ENCODE measurements at regions not wholly inside any gene's neighbourhood (a gene's known extent, or its start where the extent isn't known, plus 50 kb on each side); places are given as distances from the start of the nearest gene placed in this dataset.

DNA sequence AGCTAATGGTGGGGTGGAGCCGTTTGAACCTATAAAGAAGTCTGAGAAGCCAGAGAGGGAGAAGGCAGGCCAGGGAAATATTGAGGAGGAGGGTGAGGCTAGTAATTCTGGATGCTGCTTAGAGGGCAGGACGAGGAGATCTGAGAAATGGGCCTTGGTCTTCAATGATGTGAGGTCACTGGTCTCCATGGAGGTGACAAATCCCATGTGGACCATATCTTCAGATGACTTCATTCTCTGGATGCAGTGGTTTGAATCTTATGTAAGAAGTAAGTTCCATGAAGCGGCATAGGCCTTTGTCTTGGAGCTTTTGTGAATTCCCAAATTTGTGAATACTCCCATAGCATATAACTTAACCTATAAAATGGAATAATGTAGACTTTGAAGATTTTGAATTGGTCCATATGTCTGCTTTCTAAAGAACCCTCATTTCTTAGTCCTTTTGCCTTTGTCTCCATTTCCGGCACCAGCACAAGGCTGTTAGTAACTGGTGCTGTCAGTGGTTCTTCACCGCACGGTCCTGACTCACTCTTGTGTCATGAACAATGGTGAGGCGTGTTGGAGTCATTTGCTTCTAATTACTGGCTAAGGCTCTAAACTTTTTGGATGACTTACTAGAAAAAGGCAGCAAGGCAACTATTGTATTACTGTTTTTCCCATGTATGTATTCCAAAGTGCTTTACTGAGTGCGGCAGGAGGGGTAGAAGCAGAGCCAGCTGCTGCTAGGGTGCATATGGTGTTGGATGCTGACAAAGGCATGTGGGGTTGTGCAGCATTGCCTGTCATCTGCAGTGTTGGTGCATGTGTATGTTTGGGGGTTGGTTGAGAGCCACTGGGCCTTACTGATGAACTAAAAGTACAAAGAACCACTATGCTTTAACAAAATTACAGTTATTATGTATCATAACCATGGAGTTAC, 279.3 kb upstream of the C2CD4B start:
- H3K4me1 Mint-ChIP-seq (ENCODE audit: low read depth in 2 of 2): no peaks in the 10 kb centered on the region
- no peak overlapping the region for H3K4me3 Mint-ChIP-seq
- peaks cover 0 to 6% of the 10 kb centered on the region in 2 donors for H3K27me3 Mint-ChIP-seq
- H3K27ac Mint-ChIP-seq: no peak overlapping the region
- no peaks in the 10 kb centered on the region for H3K9me3 Mint-ChIP-seq
- H3K36me3 Mint-ChIP-seq: no peaks in the 10 kb centered on the region
- ATAC-seq (no peak), DNase-seq (ENCODE audit: low spot score) (no peak)

DNA sequence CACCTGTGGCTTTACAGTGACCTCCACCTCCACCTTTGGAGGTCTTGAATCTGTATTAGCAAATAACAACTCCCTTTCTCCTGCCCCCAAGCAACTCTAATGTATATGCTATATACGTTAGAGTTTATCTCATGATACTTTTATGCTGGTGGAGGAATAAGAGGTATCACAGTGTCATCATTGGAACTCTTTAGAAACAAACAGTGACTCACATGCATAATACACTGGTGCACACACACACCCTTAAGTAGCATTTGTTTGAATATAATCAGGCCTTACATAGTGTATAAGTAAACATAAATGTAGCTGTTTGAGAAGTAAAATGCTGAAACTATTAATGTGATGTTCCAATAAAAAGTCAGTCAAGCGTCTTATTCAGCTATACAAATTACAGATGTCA, 280.2 kb upstream of the C2CD4B start:
- H3K4me1 Mint-ChIP-seq (ENCODE audit: low read depth in 2 of 2): no peaks in the 10 kb centered on the region
- ATAC-seq (no peak), DNase-seq (ENCODE audit: low spot score) (no peak)
- H3K9me3 Mint-ChIP-seq: no peaks in the 10 kb centered on the region
- H3K36me3 Mint-ChIP-seq: no peaks in the 10 kb centered on the region
- no peak overlapping the region for H3K27ac Mint-ChIP-seq
- peaks cover 0 to 9% of the 10 kb centered on the region in 2 donors for H3K27me3 Mint-ChIP-seq
- no peak overlapping the region for H3K4me3 Mint-ChIP-seq

DNA sequence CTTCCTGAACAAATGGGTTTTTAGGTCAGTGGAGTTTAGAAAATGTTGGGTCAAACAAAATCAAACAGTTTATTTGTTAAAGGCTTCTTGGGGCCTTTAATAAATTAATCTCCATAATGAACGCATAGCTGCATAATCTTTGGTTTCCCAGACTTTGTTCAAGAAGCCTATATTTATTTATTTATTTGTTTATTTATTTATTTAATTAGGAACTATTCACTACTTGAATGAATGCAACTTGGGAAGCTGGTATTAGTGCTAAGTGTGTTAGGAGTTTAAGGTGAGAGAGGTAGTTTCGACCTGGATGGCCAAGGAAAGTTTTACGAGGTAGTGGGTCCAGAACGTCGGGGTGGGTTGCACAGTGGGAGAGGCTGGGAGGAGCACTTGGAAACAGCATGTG, 281.9 kb upstream of the C2CD4B start:
- Mint-ChIP-seq H3K27ac (no peak overlapping the region), H3K4me3 (no peak overlapping the region), H3K36me3 (no peaks in the 10 kb centered on the region), H3K27me3 (peaks cover 0 to 9% of the 10 kb centered on the region in 2 donors), H3K4me1 (ENCODE audit: low read depth in 2 of 2) (no peaks in the 10 kb centered on the region), H3K9me3 (no peaks in the 10 kb centered on the region)
- ATAC-seq: no peak
- DNase-seq (ENCODE audit: low spot score): no peak

DNA sequence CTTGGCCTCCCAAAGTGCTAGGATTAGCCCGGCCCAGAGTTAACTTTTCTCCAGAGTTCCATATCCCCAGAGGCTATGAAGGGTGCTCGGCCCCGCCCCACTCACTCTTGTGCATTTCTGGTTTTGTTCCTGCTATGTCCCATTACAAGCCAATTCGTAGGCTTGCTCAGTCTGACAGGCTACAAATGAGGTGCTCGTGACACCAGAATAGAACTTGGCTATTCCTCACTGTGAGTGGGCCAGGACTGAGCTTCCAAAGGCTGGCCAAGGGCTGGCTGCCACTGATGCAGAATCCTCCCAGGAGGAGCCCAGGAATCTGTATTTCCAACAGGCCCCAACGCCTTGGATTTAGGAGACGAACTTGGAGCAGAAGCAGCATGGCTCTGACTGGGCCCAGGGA, 282.7 kb upstream of the C2CD4B start:
- Mint-ChIP-seq H3K36me3 (no peaks in the 10 kb centered on the region), H3K4me1 (ENCODE audit: low read depth in 2 of 2) (no peaks in the 10 kb centered on the region), H3K27me3 (peaks cover 0 to 9% of the 10 kb centered on the region in 2 donors), H3K27ac (no peak overlapping the region), H3K4me3 (no peak overlapping the region), H3K9me3 (no peaks in the 10 kb centered on the region)
- no peak for DNase-seq (ENCODE audit: low spot score)
- no peak for ATAC-seq

DNA sequence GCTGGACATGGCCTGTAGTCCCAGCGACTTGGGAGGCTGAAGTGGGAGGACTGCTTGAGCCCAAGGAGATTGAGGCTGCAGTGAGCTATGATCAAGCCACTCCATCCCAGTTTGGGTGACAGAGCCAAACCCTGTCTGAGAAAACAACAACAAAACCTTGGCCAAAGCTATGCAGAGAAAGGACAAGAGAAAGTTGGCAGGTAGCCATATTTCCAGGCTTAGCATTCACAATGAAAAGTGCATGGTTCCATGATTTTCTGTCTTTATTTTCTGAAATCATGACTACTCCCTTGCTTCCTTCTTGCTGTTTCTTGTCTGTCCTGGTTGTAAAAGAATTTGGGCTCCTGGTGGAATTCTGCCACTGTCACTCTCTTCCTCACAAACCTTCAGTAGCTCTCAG, 284.6 kb upstream of the C2CD4B start:
- H3K36me3 Mint-ChIP-seq: no peaks in the 10 kb centered on the region
- ATAC-seq (no peak), DNase-seq (ENCODE audit: low spot score) (no peak)
- no peak overlapping the region for H3K4me3 Mint-ChIP-seq
- H3K9me3 Mint-ChIP-seq: no peaks in the 10 kb centered on the region
- peaks cover 0 to 9% of the 10 kb centered on the region in 2 donors for H3K27me3 Mint-ChIP-seq
- H3K27ac Mint-ChIP-seq: no peak overlapping the region
- no peaks in the 10 kb centered on the region for H3K4me1 Mint-ChIP-seq (ENCODE audit: low read depth in 2 of 2)

DNA sequence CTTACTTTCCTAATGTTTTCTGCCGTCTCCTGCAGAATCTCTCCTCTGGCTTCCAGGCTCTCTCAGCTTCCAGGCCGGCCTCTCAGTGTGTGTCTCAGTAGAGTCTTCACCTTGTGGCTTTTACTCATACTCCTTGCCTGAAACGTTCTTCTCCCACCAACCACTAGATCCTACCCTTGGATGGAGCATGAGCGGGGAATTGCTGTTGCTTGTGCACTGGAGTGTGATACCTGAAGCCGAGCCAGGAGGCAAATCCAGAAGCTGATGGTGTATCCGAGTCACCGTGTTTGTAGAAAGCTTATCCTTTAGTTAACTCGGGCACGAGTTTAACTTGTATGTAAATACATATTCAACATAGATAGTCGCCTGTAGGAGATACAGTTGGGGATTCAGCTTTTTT, 285.0 kb upstream of the C2CD4B start:
- peaks cover 0 to 9% of the 10 kb centered on the region in 2 donors for H3K27me3 Mint-ChIP-seq
- no peaks in the 10 kb centered on the region for H3K36me3 Mint-ChIP-seq
- DNase-seq (ENCODE audit: low spot score) (no peak), ATAC-seq (no peak)
- no peaks in the 10 kb centered on the region for H3K9me3 Mint-ChIP-seq
- H3K4me3 Mint-ChIP-seq: no peak overlapping the region
- H3K4me1 Mint-ChIP-seq (ENCODE audit: low read depth in 2 of 2): no peaks in the 10 kb centered on the region
- no peak overlapping the region for H3K27ac Mint-ChIP-seq

DNA sequence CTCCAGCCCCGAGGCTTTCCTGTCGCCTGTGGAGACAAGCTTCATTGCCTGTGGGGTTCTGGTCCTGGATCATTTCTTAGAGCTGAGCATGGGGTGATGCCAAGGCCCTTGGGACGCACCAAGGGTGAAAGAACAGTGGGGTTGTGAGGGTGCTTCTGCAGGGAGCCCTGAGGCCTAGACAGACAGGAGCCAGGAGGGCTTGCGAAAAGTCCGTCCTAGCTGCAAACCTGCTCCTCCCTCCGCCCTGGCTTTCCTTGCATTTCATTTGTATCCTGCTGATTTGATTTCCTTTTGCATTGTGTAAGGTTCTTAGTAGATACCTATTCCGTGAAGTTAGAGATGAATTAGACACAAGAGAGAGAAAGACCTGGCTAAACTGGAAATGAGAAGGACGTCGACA, 286.9 kb upstream of the C2CD4B start:
- ATAC-seq: no peak
- DNase-seq (ENCODE audit: low spot score): no peak
- peaks cover 0 to 9% of the 10 kb centered on the region in 2 donors for H3K27me3 Mint-ChIP-seq
- no peaks in the 10 kb centered on the region for H3K9me3 Mint-ChIP-seq
- H3K27ac Mint-ChIP-seq: no peak overlapping the region
- no peaks in the 10 kb centered on the region for H3K4me1 Mint-ChIP-seq (ENCODE audit: low read depth in 2 of 2)
- H3K36me3 Mint-ChIP-seq: no peaks in the 10 kb centered on the region
- no peak overlapping the region for H3K4me3 Mint-ChIP-seq

DNA sequence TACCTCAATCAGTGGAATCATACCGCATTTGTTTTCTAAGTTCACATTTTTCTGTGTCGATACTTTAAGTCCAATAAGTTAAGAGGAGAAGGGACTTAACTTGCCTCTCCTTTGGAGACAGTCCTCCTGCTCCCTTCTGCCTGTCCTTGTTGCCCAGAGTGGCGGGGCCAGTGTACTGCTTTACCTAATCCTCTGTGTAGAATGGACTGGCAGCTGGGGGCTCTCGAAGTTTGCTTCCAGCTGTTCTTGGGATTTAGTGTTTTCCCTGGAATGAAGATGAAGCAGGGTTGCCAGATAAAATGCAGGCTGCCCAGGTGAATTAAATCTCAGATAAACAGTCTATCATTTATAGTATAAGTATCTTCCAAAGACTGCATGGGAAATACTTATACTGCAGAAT, 287.6 kb upstream of the C2CD4B start:
- DNase-seq (ENCODE audit: low spot score) (no peak), ATAC-seq (no peak)
- Mint-ChIP-seq H3K9me3 (no peaks in the 10 kb centered on the region), H3K27ac (no peak overlapping the region), H3K4me1 (ENCODE audit: low read depth in 2 of 2) (no peaks in the 10 kb centered on the region), H3K4me3 (no peak overlapping the region), H3K36me3 (no peaks in the 10 kb centered on the region), H3K27me3 (peaks cover 0 to 9% of the 10 kb centered on the region in 2 donors)

DNA sequence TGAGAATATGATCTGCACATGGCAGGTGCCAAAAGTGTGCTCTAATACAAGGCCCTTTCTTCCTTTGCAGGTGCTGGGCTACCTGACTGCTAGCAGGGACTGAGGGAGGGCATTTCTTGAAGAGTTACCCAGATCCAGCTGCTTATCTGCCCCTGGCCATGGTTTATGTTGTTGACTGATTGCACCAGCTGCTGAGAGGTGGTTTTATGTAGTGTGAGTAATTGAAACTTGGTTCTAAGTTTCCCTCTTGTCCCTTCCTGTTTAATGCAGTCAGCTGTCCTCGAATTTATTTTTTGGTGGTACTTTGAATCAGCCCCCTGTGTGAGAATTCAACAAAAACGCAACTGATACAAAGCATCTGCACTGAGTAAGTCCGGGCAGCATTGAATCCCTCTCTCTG, 288.3 kb upstream of the C2CD4B start:
- no peak overlapping the region for H3K27ac Mint-ChIP-seq
- H3K27me3 Mint-ChIP-seq: peaks cover 0 to 7% of the 10 kb centered on the region in 2 donors
- H3K36me3 Mint-ChIP-seq: no peaks in the 10 kb centered on the region
- DNase-seq (ENCODE audit: low spot score) (no peak), ATAC-seq (no peak)
- no peaks in the 10 kb centered on the region for H3K9me3 Mint-ChIP-seq
- no peak overlapping the region for H3K4me3 Mint-ChIP-seq
- H3K4me1 Mint-ChIP-seq (ENCODE audit: low read depth in 2 of 2): no peaks in the 10 kb centered on the region

DNA sequence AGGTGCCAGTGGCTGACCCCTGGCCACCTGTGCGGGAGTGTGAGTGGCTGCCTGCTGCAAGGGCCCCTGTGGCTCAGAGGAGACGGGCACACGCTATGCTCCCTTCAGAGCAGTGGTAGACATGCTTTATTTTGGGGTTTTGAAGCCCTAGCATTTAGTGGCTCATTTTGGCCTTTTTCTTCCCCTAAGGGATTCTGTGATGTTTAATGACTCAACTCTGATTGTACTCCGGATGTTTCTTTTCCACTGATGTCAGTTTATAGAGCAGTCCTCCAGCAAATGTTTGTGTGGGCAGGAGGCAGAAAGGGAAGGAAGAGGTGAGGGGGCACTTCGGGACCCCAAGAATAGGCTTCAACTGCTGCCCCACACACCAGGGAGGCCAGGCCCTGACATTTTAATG, 288.9 kb upstream of the C2CD4B start:
- Mint-ChIP-seq H3K27me3 (peaks cover 0 to 3% of the 10 kb centered on the region in 2 donors), H3K4me3 (no peak overlapping the region), H3K27ac (no peak overlapping the region), H3K9me3 (no peaks in the 10 kb centered on the region), H3K4me1 (ENCODE audit: low read depth in 2 of 2) (no peaks in the 10 kb centered on the region), H3K36me3 (no peaks in the 10 kb centered on the region)
- no peak for DNase-seq (ENCODE audit: low spot score)
- no peak for ATAC-seq

DNA sequence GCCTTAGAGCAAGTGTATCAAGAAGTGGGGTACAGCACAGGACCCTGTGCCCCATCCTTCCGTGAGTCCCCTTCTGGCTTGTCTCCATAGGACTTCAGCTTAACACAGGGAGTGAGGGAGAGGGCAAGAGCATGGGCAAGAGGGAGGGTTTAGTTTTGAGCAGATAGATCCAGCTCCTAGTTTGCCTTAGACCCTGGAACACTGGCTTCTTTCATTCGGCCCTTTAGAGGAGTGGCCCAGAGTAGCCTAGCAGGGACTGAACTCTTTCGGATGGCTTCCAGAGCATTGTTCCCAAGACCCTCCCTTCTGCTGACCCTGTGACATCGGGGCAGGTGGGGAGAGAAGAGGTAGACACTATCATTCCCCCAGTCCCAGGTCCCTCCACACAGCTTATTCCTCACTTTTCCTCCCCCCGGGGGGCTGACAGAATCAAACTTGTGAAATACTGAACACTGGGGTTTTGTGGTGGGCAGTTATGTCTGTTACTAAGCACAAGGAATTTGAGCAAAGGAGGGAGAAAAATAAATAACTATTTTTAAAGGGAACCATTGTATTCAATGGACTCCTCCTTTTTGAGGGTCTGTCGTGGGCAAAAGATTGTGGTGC, 289.6 kb upstream of the C2CD4B start:
- no peaks in the 10 kb centered on the region for H3K4me1 Mint-ChIP-seq (ENCODE audit: low read depth in 2 of 2)
- no peaks in the 10 kb centered on the region for H3K9me3 Mint-ChIP-seq
- no peaks in the 10 kb centered on the region for H3K36me3 Mint-ChIP-seq
- H3K27ac Mint-ChIP-seq: no peak overlapping the region
- DNase-seq (ENCODE audit: low spot score): no peak
- H3K4me3 Mint-ChIP-seq: no peak overlapping the region
- H3K27me3 Mint-ChIP-seq: peaks cover 0 to 3% of the 10 kb centered on the region in 2 donors
- ATAC-seq: no peak

DNA sequence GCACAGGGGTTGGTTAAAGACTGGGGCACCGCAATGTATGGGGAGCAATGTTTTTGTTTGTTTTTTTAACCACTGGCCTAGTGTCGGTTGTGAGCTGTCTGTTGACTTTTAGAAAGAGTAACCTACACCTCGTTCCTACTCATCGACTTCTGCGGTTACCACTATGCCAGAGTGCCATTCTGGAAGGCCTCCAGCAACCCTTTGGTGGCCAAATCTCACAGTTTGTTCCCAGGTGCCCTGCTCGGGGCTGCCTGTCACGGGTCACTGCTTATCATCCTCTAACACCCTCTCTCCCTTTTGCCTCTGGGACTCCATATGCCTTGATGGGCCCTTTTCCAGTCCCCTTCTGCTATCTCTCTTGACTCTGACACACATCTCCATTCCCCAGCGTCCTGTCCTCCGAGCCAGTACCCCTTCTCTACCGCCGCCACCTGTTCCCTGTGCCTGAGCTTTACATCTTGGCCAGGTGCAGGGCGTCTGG, 290.4 kb upstream of the C2CD4B start:
- Mint-ChIP-seq H3K27me3 (no peaks in the 10 kb centered on the region), H3K4me3 (no peak overlapping the region), H3K36me3 (no peaks in the 10 kb centered on the region), H3K4me1 (ENCODE audit: low read depth in 2 of 2) (no peaks in the 10 kb centered on the region), H3K27ac (no peak overlapping the region), H3K9me3 (no peaks in the 10 kb centered on the region)
- ATAC-seq (no peak), DNase-seq (ENCODE audit: low spot score) (no peak)

DNA sequence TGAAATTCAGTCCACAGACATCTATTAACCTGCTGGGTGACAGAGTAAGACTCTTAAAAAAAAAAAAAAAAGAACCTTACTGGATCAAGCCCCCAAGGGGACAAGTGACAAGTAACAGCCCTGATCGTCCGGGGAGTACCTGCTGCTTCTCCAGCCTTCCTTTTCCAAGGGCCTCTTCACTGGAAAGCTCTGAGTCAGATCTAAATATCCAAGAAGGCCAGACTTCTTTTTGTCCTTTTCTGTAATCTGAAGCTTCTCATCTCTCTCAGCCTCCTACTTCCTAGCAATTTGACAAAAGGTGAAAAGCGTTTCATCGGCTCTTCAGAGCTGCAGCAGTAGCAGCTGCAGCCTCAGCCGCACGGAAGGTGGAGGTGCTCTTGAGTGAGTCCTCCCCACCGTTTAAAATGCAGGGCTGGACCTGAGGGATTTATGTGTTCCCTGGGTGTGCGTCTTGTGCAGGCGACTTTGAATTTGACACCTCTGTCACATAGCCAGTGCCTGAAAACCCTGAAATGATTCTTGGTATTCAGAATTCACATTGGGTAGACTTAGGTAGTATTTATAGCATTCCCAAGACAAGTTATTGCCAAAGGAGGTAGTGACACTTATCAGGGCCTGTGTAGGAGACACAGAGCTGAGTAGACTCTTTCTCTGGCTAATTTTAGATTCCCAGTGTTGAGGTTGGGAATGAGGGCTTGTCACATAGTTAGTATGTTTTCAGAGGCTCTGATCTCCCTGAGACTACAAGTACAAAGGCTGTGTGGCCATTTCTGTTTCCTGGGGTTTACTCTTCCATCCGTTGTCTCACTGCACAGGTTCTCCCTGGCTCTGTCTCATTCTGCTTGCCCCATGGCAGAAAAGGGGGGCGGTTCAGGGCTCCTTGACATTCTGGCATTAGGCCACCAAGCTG, 291.2 kb upstream of the C2CD4B start:
- Mint-ChIP-seq H3K4me3 (no peak overlapping the region), H3K27ac (no peak overlapping the region), H3K4me1 (ENCODE audit: low read depth in 2 of 2) (no peaks in the 10 kb centered on the region), H3K36me3 (no peaks in the 10 kb centered on the region), H3K27me3 (peaks cover 0 to 2% of the 10 kb centered on the region in 2 donors), H3K9me3 (no peaks in the 10 kb centered on the region)
- DNase-seq (ENCODE audit: low spot score) (no peak), ATAC-seq (no peak)

DNA sequence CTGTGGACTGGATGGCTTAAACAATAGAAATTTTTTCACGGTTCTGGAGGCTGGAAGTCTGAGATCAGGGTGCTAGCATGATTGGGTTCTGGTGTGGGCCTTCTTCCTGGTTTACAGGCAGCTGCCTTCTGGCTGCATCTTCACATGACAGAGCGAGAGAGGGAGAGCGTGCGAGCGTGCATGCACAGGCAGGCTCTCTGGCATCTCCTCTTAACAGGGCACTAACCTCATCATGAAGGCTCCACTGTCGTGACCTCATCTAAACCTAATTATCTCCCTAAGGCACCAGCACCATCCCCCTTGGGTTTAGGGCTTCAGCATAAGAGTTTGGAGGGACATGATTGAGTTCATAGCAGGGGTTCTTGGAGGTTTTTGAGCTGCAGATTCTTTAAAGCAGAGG, 292.0 kb upstream of the C2CD4B start:
- Mint-ChIP-seq H3K27ac (no peak overlapping the region), H3K4me3 (no peak overlapping the region), H3K36me3 (no peaks in the 10 kb centered on the region), H3K4me1 (ENCODE audit: low read depth in 2 of 2) (no peaks in the 10 kb centered on the region), H3K9me3 (no peaks in the 10 kb centered on the region), H3K27me3 (peaks cover 2 to 7% of the 10 kb centered on the region in 2 donors)
- ATAC-seq: no peak
- no peak for DNase-seq (ENCODE audit: low spot score)

Data from natural killer cell treated with Interleukin-12 subunit alpha and Interleukin-12 subunit beta and Interleukin-15 and Interleukin-18, amount 100 ng/mL, for 72 hours (primary cell).